ENCODE measurements at regions not wholly inside any gene's neighbourhood (a gene's known extent, or its start where the extent isn't known, plus 50 kb on each side); places are given as distances from the start of the nearest gene placed in this dataset.

DNA sequence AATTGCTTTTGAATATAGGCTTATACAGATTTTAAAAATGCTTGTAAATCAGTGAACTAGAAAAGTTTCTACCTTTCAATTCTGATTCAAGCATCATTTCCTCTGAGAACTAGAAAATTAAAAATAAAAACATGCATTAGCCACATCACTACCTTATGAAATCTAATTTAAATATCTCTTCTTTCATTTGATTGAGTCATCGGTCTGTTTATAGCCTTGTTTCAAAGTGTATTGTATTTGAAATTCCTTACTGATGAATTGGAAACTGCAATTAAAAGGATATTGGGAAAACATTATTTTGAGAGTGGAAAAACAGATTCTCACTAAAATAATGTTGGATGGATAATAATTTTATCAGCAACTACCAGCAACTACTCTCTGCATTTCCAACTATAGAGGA, 717.7 kb upstream of the FAM98A start:
- TF ChIP-seq CTCF (IDR thresholded peaks at IDR 0.05; ENCODE audit: insufficient read depth, low read depth, low read length) (no peak), EZH2 (IDR thresholded peaks at IDR 0.05; ENCODE audit: insufficient read depth, low read length) (no peak)
